HUES6 (cell line): ENCODE measurements at regions not wholly inside any gene's neighbourhood (a gene's known extent, or its start where the extent isn't known, plus 50 kb on each side); places are given as distances from the start of the nearest gene placed in this dataset.
"Not testable (repeated sequence)": the region's sequence is repeated elsewhere in the genome, so short reads cannot be mapped to it uniquely, and the experiment has no call there.

Experiments
- H3K27ac ChIP-seq: 2 replicates; pipeline ENCODE4 v1.7.0; 2013; ENCODE audit warnings: low read depth, mild to moderate bottlenecking, low read length, inconsistent platforms
- H3K27me3 ChIP-seq: 2 replicates; pipeline ENCODE4 v1.6.1; 2013; ENCODE audit warnings: low read length; ENCODE audit not compliant: control insufficient read depth, insufficient read depth
- H3K36me3 ChIP-seq: 2 replicates; pipeline ENCODE4 v1.6.1; 2013; ENCODE audit warnings: low read length; ENCODE audit not compliant: control insufficient read depth, insufficient read depth
- H3K4me1 ChIP-seq: 2 replicates; pipeline ENCODE4 v1.6.1; 2013; ENCODE audit warnings: low read length; ENCODE audit not compliant: control insufficient read depth, insufficient read depth
- H3K4me3 ChIP-seq: 2 replicates; pipeline ENCODE4 v1.5.1; 2013; ENCODE audit warnings: low read depth, low read length
- H3K9ac ChIP-seq: one replicate; pipeline ENCODE4 v1.6.1; 2013; ENCODE audit warnings: mild to moderate bottlenecking, low read length
- H3K9me3 ChIP-seq: 2 replicates; pipeline ENCODE4 v1.6.1; 2013; ENCODE audit warnings: low read depth, low read length; ENCODE audit not compliant: control insufficient read depth, insufficient read depth

DNA sequence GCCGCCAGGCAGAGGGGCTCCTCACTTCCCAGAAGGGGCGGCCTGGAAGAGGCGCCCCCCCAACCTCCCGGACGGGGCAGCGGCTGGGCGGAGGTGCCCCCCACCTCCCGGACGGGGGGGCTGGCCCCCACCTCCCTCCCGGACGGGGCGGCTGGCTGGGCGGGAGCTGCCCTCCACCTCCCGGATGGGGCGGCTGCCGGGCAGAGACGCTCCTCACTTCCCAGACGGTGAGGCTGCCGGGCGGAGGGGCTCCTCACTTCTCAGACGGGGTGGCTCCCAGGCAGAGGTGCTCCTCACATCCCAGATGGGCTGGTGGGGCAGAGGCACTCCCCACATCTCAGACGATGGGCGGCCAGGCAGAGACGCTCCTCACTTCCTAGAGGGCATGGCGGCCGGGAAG lies 389.7 kb upstream of the EYS start:
- peaks cover 23% of the 10 kb centered on the region; the same call in 1 of the 2 replicates for H3K9me3 ChIP-seq
- H3K4me1 ChIP-seq: no peaks in the 10 kb centered on the region
- H3K36me3 ChIP-seq: no peaks in the 10 kb centered on the region
- H3K4me3 ChIP-seq: no peak overlapping the region
- no peak overlapping the region for H3K9ac ChIP-seq
- no peaks in the 10 kb centered on the region for H3K27me3 ChIP-seq
- no peak overlapping the region for H3K27ac ChIP-seq

DNA sequence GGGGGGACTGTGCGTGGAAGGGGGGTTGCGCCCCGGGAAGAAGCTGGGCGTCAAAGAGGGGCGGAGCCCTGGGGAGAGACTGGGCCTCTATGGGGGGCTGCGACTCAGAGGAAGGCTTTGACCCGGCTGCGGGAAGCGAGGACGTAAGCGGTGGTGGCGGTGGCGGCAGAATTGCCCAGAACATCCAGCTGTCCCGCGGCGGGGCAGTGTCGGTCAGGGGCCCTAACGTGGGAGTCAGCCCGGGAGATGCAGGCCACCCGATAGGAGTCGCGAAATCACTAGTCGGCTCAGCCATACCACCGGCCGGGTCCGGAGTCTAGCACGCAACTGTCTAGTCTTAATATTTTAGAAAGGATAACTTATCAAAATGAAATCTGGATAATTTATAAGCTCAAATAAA lies 387.6 kb upstream of the EYS start:
- Histone ChIP-seq H3K4me3 (no peak overlapping the region), H3K4me1 (no peaks in the 10 kb centered on the region), H3K9me3 (peaks cover 23% of the 10 kb centered on the region; the same call in 1 of the 2 replicates), H3K36me3 (no peaks in the 10 kb centered on the region), H3K27ac (no peak overlapping the region), H3K9ac (no peak overlapping the region), H3K27me3 (no peaks in the 10 kb centered on the region)

DNA sequence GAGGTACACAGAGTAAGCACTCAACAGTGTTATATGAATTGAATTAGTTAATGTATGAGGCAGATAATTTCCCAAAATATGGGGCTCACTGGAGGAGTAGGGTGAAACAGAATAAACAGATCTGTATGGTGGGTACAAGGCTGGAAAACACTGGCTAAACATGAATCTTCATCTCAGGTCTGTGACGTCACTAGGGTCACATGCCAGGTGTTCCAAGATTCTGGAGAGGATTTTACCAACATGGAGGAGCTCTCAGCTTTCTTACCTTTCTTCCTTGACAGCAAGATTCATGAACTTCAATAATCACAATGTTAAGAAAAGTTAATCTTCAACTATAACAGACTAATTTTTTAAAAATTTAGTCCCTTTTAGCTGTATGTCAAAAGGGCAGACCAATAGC lies 385.3 kb upstream of the EYS start:
- not testable (repeated sequence) for H3K36me3 ChIP-seq, H3K27ac ChIP-seq, H3K27me3 ChIP-seq, H3K9ac ChIP-seq, H3K4me3 ChIP-seq, H3K4me1 ChIP-seq
- H3K9me3 ChIP-seq: peaks cover 11% of the 10 kb centered on the region; the same call in 1 of the 2 replicates

DNA sequence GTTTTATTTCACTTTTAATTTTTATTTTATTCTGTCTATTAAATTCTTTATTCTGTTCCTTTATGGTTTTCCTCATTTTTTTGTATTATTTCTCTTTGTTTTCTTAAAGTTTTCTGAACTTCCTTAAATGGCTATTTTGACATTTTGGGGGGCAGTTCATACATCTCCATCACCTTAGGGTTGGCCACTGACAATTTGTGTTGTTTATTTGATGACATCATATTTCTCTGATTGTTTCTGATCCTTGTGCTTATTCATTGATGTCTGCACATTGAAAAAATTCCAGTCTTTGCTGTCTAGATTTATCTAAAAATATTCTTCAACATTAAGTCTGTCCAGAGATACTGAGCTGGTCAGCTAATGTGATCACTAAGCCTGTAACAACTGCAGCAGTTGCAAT lies 379.5 kb upstream of the EYS start:
- no peaks in the 10 kb centered on the region for H3K27me3 ChIP-seq
- H3K36me3 ChIP-seq: no peaks in the 10 kb centered on the region
- no peak overlapping the region for H3K4me3 ChIP-seq
- H3K4me1 ChIP-seq: no peaks in the 10 kb centered on the region
- H3K27ac ChIP-seq: no peak overlapping the region
- H3K9ac ChIP-seq: no peak overlapping the region
- H3K9me3 ChIP-seq: peaks cover 16% of the 10 kb centered on the region

DNA sequence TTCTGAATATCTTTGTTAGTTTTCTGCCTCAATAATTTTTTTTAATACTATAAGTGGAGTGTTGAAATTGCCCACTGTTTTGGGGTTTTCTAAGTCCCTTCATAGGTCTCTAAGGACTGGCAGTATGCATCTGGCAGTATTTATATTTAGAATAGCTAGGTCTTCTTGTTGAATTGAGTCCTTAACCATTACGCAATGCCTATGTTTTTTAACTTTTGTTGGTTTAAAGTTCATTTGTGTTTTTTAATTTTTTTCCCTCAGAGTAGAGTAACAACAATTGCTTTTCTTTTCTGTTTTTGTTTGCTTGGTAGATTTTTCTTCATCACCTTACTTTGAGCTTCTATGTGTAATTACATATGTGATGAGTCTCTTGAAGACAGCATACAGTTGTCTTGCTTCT lies 375.9 kb upstream of the EYS start:
- H3K9ac ChIP-seq: no peak overlapping the region
- H3K9me3 ChIP-seq: peaks cover 16% of the 10 kb centered on the region
- no peaks in the 10 kb centered on the region for H3K4me1 ChIP-seq
- H3K36me3 ChIP-seq: no peaks in the 10 kb centered on the region
- no peak overlapping the region for H3K4me3 ChIP-seq
- no peaks in the 10 kb centered on the region for H3K27me3 ChIP-seq
- no peak overlapping the region for H3K27ac ChIP-seq

DNA sequence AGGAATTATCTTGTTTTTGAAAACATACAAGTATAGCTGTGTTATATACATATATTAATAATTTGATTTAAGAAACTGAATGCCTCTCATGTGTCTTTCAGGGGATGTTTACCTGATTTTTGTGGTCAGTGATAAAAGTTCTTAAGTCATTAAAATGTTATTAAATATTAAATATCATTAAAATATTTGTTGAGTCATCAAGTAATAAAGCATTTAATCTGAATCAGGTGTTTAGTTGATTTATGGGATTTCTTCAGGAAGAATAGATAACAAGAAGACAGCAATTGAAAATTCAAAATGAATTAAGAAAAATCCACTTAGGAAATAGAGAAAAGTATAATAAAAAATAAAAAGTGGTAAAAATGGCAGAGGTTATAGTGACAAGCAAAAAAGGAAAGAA lies 361.9 kb upstream of the EYS start:
- no peak overlapping the region for H3K4me3 ChIP-seq
- H3K27me3 ChIP-seq: no peaks in the 10 kb centered on the region
- 0 out of 2 replicates have a peak, but pooled peaks cover 3% of the 10 kb centered on the region for H3K9me3 ChIP-seq
- H3K27ac ChIP-seq: no peak overlapping the region
- H3K9ac ChIP-seq: no peak overlapping the region
- H3K36me3 ChIP-seq: no peaks in the 10 kb centered on the region
- no peaks in the 10 kb centered on the region for H3K4me1 ChIP-seq

DNA sequence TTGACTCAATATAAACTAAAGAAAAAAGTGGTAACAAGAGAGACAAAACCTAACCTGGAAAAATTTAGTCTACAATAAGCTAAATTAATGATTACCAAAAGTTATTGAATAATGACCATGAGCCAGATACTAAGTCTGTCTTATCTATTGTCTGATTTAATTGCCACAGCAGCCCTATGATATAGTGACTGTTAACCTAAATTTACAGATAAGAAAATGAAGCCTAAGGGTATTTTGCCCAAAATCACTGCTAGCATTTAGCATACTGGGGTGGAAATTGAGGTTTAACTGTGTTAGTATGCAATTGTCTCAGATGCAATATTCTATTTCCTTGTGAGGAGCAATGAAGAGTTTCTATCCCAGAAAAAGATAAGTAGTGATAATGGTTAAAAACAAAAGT lies 361.0 kb upstream of the EYS start:
- no peak overlapping the region for H3K9ac ChIP-seq
- H3K27me3 ChIP-seq: no peaks in the 10 kb centered on the region

DNA sequence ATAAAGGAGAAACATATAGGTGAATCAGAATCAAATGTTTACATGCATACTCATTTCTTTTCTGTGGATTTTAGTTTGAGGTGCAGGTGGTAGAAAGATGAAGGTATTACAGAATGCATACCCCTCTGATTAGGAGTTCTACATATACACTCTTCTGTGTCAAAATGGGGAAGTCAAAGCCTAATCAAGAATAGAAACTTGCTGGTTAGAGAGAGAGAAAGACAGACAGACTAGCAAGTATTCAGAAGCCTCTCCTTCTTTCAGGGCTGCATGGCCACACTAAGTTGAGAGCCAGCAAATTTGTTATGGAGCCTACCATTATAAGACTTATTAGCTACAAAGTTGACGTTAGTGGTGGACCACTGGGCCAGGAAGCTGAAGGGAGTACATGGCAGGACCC lies 358.3 kb upstream of the EYS start:
- Histone ChIP-seq H3K27me3 (no peaks in the 10 kb centered on the region), H3K4me1 (no peaks in the 10 kb centered on the region), H3K4me3 (no peak overlapping the region), H3K36me3 (no peaks in the 10 kb centered on the region), H3K9me3 (peaks cover 6% of the 10 kb centered on the region; the same call in 1 of the 2 replicates), H3K9ac (no peak overlapping the region), H3K27ac (no peak overlapping the region)

More for the DNA sequence above, 361.0 kb upstream of the EYS start:
- H3K27ac ChIP-seq: no peak overlapping the region
- no peaks in the 10 kb centered on the region for H3K4me1 ChIP-seq
- H3K4me3 ChIP-seq: no peak overlapping the region
- 0 out of 2 replicates have a peak, but pooled peaks cover 4% of the 10 kb centered on the region for H3K9me3 ChIP-seq
- H3K36me3 ChIP-seq: no peaks in the 10 kb centered on the region

DNA sequence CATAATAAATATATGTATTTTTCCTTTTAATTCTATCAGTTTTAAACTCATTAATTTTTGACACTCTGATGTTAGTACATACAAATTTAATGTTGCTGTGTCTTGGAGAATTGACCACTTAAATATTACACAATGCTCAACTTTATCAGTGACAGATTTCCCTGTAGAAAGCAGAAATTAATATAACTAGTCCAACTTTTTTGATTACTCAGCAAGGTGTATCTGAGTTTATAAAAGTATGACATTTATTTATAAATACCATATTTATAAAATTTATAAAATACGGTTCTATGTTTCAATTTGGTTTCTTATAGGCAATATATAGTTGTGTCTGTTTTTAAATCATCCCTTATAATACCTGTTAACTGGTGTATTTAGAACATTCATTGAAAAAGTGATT lies 350.0 kb upstream of the EYS start:
- no peaks in the 10 kb centered on the region for H3K36me3 ChIP-seq
- no peaks in the 10 kb centered on the region for H3K27me3 ChIP-seq
- no peak overlapping the region for H3K4me3 ChIP-seq
- no peaks in the 10 kb centered on the region for H3K9me3 ChIP-seq
- H3K4me1 ChIP-seq: no peaks in the 10 kb centered on the region
- no peak overlapping the region for H3K27ac ChIP-seq
- no peak overlapping the region for H3K9ac ChIP-seq

DNA sequence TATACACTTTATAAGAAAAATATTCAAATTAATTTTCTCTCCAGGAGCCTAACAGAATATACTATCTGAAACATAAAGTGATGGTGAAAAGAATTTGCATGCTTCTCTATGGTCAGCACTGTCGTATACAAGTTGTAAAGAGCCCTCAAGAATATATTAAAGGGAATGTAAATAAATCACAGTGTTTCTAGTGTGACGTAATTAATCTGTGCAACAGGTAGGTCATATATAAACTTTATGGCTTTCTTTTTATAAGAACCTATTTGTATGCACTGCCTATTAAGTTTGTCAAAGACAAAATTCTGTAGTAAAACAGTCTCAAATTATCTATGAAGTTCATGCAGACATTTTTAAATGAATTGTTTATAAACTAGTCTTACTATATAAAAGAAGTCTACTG lies 347.9 kb upstream of the EYS start:
- Histone ChIP-seq H3K4me1 (no peaks in the 10 kb centered on the region), H3K27me3 (no peaks in the 10 kb centered on the region), H3K27ac (no peak overlapping the region), H3K9me3 (no peaks in the 10 kb centered on the region), H3K9ac (no peak overlapping the region), H3K4me3 (no peak overlapping the region), H3K36me3 (no peaks in the 10 kb centered on the region)

DNA sequence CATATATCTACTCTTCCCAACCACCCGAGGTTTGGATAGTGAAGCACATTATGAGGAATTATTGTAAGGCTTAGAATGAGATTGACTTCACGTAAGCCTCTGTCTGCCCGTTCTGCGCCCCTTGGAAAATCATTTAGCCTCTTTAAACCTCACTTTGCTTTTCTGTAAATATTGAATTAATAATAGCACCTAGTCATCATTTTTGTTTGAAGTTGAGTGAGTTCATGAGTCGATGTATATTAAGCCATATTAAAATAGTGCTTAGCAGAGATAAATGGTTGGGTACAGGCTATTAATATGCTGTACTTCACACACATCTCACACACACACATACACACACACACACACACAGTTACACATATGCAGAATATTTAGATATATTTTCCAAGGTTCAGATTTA lies 344.8 kb upstream of the EYS start:
- H3K4me1 ChIP-seq: no peaks in the 10 kb centered on the region
- H3K9ac ChIP-seq: no peak overlapping the region
- no peak overlapping the region for H3K4me3 ChIP-seq
- no peaks in the 10 kb centered on the region for H3K36me3 ChIP-seq
- H3K9me3 ChIP-seq: no peaks in the 10 kb centered on the region
- no peak overlapping the region for H3K27ac ChIP-seq
- H3K27me3 ChIP-seq: no peaks in the 10 kb centered on the region
